DND-41 (cell line): ENCODE measurements at regions not wholly inside any gene's neighbourhood (a gene's known extent, or its start where the extent isn't known, plus 50 kb on each side); places are given as distances from the start of the nearest gene placed in this dataset.

Source experiments
- EZH2 ChIP-seq: IDR thresholded peaks from 3 replicates; pipeline ENCODE4 v1.6.1; 2012; ENCODE audit warnings: borderline replicate concordance, low read depth, mild to moderate bottlenecking, moderate library complexity, low read length, inconsistent platforms; ENCODE audit not compliant: severe bottlenecking
- TF ChIP-seq, protein P1 (sequence below): IDR thresholded peaks from 2 replicates; pipeline ENCODE4 v1.5.1; 2012; ENCODE audit warnings: borderline replicate concordance, low read length, moderate library complexity, mild to moderate bottlenecking; ENCODE audit not compliant: poor library complexity, severe bottlenecking; ENCODE audit errors: extremely low read depth

DNA sequence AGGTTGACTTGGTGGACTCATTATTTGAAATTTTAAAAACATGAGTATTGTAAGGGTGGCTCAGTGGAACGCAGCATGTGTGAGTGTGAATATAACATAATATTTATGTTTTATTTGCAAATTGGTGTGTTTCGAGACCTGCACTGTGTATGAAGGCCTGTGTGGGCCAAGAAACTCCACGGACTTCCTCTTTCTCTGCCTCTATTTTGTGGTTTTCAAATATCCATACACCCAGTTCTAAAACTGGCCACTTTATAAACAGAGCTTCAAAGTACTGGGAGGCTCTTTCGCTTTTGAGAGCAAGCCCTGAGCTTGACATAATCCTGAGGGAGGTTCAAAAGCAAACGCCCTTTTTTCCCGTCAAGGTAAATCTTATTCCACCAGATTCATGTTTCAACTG is 187.7 kb downstream of the GPAT3 start:
- TF ChIP-seq, protein P1, sequence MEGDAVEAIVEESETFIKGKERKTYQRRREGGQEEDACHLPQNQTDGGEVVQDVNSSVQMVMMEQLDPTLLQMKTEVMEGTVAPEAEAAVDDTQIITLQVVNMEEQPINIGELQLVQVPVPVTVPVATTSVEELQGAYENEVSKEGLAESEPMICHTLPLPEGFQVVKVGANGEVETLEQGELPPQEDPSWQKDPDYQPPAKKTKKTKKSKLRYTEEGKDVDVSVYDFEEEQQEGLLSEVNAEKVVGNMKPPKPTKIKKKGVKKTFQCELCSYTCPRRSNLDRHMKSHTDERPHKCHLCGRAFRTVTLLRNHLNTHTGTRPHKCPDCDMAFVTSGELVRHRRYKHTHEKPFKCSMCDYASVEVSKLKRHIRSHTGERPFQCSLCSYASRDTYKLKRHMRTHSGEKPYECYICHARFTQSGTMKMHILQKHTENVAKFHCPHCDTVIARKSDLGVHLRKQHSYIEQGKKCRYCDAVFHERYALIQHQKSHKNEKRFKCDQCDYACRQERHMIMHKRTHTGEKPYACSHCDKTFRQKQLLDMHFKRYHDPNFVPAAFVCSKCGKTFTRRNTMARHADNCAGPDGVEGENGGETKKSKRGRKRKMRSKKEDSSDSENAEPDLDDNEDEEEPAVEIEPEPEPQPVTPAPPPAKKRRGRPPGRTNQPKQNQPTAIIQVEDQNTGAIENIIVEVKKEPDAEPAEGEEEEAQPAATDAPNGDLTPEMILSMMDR, result no peak
- no peak for TF ChIP-seq EZH2
